ENCODE measurements at regions not wholly inside any gene's neighbourhood (a gene's known extent, or its start where the extent isn't known, plus 50 kb on each side); places are given as distances from the start of the nearest gene placed in this dataset.

DNA sequence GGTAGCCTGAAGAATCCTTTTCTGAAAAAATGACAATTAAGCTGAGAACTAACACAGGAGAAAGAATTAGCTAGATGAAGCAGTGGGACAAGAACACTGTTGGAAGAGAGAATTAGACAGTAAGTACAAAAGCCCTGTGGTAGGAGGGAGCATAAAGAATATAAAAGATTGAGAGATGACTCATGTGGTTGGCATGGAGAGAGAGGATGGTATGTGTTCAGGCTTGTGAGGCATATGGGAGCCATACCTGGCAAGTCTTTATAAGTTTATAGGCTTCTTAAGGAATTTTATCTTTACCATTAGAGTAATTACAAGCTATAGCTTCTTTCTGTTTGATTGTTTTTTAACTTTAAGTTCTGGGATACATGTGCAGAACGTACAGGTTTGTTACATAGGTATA, 325.0 kb downstream of the ARL6IP6 start:
- no peak for DNase-seq (ENCODE audit: low read depth in 4 of 4, low spot score in 3 of 4)

DNA sequence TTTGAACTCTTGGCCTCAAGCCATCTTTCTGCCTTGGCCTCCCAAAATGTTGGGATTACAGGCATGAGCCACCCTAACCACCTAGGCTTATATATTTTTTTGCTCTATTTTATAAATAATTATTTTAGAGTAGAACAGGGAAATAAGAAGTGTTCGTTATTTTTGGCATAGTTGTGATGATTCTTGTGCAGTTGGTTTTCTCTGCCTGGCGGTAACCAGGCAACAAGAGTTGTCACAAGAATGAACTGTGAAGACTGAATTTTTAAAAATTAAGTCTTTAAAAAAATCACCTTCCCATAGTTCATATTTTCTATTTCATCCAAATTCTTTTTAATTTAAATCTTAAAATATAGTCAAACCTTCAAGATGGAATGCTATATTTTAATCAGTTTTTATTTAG, 310.2 kb downstream of the ARL6IP6 start:
- DNase-seq (ENCODE audit: low read depth in 4 of 4, low spot score in 3 of 4): no peak

DNA sequence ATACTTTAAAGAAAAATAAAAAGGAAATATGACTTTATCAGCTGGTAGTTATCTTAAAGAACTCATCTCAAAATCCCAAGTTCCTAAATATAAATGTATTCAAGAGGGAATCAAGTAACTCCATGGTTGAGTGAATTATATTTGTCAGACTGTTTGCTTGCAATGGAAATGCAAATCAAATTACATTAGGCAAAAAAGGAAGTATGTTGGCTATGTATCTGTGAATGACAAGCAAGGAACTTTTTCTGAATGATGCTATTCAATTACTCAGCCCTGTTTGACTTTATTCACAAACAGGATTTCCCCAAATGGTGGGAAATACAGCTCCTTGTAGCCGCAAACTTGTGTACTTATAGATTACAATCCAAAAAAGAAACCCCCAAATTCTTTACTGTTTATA, 309.1 kb downstream of the ARL6IP6 start:
- no peak for DNase-seq (ENCODE audit: low read depth in 4 of 4, low spot score in 3 of 4)

DNA sequence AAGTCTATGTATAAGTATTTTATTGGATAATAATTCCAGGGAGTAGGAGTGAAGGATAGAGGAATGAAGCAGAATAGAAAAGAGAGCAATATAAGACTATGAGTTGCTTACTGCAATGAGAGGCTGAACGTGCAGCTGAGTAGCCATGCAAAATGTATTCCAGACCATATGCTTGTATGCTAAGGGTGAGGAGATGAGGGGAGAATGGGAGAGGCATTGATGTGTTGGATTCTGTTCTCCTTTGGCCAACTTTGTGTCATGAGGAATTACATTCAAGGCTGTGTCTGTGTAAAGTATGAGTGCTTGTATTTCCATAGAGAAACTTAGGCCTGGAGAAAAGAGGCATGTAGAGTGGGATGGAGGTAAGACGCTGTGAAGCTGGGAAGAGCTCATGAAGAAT, 301.8 kb downstream of the ARL6IP6 start:
- no peak for DNase-seq (ENCODE audit: low read depth in 4 of 4, low spot score in 3 of 4)

DNA sequence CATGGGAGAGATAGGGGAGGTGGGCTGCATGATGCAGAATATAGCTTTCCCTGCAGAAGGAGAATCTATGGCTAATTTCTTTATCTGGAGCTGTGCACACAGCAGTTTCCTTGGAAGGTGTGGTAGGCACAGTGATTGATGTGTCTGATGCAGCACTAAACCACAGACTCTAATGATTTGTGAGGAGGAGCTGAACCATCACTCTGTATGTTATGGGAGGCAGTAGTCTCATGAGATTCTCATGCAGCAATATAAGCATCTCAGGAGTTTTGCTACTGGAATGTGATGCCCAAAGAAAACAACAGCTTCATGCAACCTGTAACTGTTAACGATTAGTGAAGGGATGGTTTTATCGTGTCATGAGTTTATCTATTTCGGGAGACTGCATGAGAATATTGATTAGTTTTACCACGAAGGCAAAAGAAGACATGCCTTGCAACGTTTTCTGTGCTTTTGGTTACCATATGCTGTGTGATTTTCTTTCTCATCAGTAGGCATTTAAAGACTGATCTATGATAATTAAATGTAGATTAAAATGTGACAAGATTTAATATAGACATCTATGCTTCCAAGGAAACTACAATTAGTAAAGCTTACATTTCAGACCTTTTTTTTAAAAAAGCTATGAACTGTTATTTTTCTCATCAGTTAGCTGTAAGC, 286.8 kb downstream of the ARL6IP6 start:
- no peak for DNase-seq (ENCODE audit: low read depth in 4 of 4, low spot score in 3 of 4)

DNA sequence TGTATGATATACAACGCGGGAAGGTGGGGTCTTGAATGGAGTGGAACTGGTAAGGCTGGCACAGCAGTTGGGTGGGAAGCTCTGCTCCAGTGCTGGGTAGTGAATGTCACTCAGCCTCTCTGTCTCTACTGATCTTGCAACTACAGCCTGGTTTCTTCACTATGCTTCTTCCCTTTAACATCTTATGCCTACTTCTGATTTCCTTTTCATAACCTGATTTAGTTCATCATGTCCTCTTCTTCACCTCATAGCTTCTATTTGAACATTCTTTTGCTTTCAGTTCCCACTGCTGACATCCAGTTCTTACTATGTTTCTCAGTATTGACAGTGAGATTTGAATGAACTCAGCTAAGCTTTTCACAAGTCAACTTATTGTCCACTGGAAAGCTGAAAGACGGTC, 286.2 kb downstream of the ARL6IP6 start:
- DNase-seq (ENCODE audit: low read depth in 4 of 4, low spot score in 3 of 4): no peak

DNA sequence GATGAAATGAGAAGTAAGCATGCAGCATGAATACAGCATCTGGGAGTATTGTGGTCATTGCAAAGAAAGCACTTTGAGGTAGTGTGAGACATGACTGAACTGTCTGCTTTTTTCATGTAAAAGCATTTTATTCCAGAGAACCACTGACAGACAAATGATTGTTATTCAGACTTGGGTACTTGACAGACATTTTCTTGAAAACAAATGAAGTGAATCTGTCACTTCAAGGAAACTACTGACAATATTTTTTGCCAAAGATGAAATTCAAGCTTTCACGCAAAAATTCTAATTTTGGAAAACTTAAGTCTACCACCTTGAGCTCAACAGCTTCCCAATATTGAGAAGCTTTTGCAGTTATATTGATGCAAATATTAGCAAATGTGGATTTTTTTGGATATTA, 255.7 kb downstream of the ARL6IP6 start:
- no peak for DNase-seq (ENCODE audit: low read depth in 4 of 4, low spot score in 3 of 4)

DNA sequence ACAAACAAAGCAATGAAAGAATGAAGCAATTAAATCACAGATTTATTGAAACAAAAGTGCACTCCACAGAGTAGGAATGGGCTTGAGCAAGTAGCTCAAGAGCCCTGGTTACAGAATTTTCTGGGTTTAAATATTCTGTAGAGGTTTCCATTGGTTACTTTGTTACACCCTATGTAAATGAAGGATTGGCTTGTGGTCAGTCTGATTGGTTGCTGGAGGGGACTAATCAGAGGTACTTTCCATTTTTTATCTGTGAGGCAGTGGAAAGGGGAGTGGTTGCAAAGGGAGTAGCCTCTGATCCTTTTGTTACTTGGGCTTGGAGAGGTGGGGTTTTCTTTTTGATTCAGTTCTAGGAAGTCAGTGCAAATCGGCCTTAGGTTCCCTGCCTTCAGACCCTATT, 253.3 kb downstream of the ARL6IP6 start:
- DNase-seq (ENCODE audit: low read depth in 4 of 4, low spot score in 3 of 4): no peak

DNA sequence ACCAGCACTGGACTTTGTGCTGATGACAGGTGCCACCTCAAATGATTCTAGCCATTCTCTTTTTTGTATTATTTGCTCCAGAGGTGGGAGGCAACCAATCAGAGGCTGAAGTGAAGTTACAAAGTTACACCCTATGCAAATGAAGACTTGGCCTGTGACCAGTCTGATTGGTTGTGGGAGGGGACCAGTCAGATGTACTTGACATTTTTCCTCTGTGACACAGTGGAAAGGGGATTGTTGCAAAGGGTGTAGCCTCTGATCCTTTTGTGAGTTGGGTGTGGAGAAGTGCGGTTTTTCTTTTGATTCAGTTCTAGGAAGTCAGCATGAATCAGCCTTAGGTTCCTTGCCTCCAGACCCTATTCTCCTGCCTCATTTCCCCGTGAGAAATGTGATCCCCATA, 244.0 kb downstream of the ARL6IP6 start:
- DNase-seq (ENCODE audit: low read depth in 4 of 4, low spot score in 3 of 4): no peak

DNA sequence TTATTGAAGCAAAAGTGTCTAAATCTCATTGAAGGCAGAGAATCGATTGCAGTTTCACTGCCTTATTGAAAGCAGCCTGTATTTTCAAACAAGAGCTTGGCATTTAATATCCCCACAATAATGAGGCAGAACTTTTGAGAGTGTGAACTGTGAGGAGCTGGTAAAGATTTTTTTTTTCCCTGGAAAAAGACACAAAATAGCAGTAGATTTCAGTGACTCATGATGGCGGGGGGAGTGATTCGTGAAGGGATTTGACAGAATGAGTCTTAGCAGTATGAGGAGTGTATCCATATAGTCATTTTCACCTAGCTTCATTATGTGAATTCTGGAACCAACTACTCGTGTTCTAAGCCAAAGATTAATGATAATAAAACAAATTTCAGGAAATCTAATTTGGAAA, 242.9 kb downstream of the ARL6IP6 start:
- no peak for DNase-seq (ENCODE audit: low read depth in 4 of 4, low spot score in 3 of 4)

DNA sequence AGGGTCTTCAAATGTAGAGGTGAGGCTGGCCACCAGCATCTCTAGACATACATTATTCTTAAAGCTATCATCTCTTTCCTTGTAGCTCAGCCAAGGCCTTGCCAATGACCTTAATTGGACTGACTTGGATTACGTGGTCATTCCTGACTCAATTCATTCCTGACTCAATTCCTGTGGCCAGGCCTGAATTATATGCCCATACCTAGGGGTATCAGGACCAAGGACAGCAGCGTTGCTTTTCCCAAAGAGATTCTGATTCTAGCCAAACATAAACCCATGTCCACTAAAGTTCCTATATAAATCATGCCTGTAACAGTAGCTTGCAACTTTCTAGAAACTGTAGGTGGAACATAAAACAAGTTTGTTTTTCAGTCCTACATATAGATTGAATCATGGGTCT, 231.7 kb downstream of the ARL6IP6 start:
- DNase-seq (ENCODE audit: low read depth in 4 of 4, low spot score in 3 of 4): peak in 3 of 4 donors; percentile 1 to 3 (median 2)

DNA sequence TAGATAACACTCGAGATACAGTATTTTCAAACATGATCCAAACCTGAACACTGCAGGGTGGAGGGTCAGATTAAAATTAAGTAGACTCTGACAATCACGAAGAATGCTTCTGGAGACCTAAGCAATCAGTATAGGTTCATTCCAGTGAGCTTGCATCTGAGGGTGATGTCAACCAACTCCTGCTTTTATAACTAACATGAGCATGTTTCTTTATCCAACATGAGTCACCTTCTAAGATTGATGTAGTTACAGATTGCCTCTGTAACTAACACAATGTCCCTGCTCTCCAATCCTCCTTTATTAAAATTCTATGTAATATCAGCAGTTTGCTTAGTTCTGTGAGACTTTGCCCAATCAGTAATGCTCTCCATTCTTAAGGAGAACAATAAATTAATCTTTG, 225.7 kb downstream of the ARL6IP6 start:
- no peak for DNase-seq (ENCODE audit: low read depth in 4 of 4, low spot score in 3 of 4)

DNA sequence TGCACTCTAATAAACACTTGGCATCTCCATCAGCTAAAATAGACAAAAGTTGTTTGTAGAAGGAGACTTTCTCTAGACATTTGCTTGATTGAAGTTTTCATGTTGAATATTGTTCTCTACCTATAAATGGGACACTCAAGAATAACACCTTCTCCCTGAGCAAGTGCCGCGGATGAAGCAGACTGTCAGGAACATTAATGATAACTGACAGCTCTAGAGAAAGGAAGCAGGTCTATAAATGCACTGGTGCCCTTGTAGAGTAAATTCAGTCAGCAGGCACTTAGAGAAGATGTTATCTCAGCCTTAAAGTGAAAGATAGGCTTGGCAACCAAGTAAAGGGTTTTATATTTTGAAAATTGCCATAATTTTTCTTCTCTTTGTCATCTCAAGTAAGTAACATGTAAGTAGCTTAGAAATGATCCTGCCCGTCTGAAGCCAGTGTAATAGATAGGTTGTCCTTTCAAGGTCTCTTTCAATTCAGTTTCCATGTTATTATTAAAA, 224.6 kb downstream of the ARL6IP6 start:
- no peak for DNase-seq (ENCODE audit: low read depth in 4 of 4, low spot score in 3 of 4)

DNA sequence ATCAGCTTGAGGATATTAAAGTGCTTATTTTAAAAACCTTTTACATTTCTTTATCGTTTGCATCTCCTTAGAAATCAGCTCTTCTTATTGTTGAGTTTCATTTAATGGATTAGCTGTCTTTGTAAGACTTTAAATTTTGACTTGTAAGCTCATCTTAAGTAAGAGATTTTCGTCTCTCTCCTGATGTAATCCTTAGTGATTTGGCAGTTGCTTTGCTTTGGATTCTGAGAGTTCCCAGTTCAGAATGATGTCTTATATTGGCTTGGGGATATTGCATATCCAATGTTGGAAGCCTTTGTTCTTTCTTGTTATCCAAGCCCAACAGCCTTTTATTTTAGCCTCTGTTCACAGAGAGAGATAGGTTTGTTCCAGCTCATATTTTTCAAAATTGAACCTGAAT, 212.1 kb downstream of the ARL6IP6 start:
- DNase-seq (ENCODE audit: low read depth in 4 of 4, low spot score in 3 of 4): no peak

DNA sequence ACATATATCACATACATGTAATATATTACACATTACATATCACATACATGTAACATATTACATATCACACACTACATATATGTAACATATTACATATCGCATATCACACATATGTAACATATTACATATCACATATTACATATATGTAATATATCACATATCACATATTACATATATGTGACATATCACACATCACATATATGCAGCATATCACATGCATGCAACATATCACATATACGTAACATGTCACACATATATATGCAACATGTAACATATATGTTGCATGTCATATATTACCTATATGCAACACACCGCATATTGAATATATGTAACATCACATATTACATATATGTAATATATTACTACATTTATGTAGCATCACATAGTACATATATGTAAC, 211.2 kb downstream of the ARL6IP6 start:
- no peak for DNase-seq (ENCODE audit: low read depth in 4 of 4, low spot score in 3 of 4)

DNA sequence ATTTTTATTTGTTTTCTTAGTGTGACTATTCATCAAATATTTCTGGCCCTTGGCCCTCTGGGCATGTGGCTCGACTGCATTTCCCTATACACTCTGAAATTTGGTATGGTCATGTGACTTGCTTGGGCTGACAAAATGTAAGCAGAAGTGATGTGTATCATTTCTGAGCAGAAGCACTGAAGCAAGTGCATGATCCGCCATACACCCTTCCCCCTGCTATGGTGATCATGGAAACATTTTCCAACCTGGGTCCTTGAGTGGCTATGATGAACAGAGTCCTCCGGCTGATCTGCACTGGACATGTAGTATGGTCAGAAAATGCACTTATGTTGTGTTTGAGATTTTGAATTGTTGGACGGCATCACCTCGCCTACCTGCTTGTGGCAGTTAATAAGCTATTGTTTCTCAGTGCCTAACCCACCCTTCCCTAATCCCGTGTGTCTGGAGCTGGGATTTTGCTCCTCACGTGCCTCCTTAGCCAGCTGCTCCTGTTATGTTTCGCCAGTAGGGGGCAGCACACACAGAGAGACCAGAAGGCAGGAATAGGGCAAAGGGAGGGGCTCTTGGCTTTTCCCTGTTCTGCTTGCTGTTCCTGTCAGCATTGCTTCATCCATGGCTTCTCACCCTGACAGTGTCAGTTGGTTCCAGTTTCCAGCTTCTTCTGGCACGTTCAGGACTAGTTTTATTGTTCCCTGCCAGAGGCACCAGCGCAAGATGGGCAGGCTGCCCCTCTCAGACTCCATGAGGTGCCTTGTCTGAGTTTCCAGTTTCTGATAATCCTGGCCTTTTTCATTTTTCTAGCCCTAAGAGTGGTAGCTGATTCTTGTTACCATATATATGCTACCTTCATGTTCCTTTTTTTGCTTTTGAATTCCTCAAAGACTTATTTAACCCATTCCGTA, 207.4 kb downstream of the ARL6IP6 start:
- DNase-seq (ENCODE audit: low read depth in 4 of 4, low spot score in 3 of 4): peak; percentile 8 to 33 (median 24)

DNA sequence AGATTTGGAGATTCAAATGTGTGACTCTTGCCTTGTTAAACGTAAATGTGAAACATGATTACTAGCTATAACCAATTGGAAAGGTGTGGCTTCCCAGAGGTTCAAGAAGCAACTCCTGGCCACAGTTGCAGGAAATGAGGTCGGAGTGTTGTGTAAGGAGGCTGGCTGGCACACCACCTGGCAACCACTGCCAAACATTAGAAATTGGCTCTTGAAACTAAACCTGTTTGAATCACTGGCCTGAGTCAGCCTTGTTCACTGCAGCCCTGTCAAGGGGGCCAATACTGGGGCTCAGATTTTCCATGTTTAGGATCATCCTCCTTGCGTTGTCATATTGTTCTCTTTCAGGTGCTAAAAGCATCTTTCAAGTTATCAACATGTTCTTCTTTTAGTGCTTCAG, 206.3 kb downstream of the ARL6IP6 start:
- DNase-seq (ENCODE audit: low read depth in 4 of 4, low spot score in 3 of 4): no peak

DNA sequence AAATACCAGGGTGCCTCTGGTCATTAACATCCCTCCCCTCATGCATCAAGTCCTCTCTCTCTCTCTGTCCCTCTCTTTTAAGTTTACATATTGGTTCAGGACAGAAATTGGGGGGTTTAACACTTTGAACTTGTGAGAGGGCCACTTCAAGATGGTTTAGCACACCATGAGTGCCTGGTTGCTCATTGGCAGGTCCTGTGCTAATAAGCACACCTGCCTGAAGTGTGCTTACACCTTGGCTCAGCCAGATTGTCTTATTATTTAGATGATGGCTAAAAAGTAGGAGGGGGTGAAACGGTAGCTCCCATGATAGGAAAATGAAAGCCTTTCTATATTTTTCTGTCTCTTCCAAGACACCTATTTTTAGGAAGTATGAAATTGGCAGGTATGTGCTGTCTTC, 205.8 kb downstream of the ARL6IP6 start:
- DNase-seq (ENCODE audit: low read depth in 4 of 4, low spot score in 3 of 4): no peak

DNA sequence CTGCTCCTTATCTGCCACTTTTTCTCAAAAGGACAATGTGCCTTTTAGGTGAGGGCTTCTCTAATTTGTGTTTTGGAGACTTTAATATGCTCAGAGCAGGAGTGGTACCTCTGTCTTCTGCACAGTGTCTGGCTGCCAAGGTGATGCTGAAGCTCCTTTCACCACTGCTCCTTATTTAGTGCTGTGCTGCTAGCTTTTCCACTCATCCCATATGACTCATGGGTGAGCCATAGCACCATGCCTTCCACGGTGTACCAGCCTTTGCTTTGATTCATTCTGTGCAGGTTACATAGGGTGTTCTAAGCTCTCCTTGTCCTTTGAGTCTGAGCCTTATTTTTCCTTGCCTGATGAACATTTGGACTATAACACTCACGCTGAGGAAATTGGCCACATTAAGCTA, 202.4 kb downstream of the ARL6IP6 start:
- DNase-seq (ENCODE audit: low read depth in 4 of 4, low spot score in 3 of 4): no peak

DNA sequence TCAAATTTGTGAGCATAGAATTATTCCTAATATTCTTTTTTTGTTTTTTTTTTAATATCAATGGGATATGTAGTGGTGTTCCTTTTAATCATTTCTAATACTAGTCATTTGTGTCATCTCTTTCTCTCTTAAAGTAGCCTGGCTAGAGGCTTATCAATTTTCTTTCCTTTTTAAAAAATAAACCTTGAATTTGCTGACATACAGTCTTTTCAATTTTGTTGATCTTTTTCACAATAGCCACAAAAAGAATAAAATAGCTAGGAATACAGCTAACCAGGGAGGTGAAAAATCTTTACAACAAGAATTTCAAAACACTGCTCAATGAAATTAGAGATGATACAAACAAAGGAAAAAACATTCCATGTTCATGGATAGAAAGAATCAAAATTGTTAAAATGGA, 192.6 kb downstream of the ARL6IP6 start:
- DNase-seq (ENCODE audit: low read depth in 4 of 4, low spot score in 3 of 4): no peak

DNA sequence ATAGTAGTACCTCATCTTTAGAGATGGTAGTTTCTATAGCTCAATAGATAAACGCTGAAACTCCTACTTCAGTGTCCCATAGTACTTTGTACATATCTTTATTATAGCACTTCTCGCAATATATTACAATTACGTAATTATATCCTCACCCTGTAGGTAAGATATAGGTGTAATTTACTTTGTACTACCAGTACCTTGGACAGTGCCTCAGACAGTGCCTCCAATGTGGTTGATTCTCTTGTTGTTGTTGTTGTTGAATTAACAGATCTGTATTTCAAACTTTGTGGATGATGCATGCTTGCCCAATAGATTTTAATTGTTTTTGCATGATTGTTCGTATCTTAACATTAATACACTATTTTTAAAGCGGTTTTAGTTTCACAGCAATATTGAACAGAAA, 188.6 kb downstream of the ARL6IP6 start:
- DNase-seq (ENCODE audit: low read depth in 4 of 4, low spot score in 3 of 4): no peak

DNA sequence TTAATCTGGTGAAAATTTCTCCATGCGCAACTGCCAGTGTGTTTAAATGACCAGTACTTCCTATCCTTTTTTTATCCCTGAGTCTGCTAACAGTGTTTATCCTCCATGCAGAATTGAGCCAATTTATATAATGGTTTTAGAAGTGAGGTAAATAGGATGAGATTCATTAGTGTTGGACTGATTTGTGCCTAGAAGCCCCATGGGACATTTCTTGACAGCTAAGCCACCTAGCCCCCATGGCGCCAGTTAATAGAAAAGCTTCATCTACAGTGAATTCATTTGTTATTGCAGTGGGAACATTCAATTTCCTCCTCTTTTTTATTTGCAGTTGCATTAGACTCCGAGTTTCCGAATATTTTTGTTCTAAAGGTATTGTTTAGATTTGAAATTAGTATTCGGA, 175.6 kb downstream of the ARL6IP6 start:
- no peak for DNase-seq (ENCODE audit: low read depth in 4 of 4, low spot score in 3 of 4)
